ENCODE measurements at regions not wholly inside any gene's neighbourhood (a gene's known extent, or its start where the extent isn't known, plus 50 kb on each side); places are given as distances from the start of the nearest gene placed in this dataset.

GRCh38 chr4:123340381-123340701 is 56.3 kb upstream of the SPRY1 start:
- WGBS, 2 donors = 26 to 56% methylated on average over 5 to 7 of the region's 7 CpGs
- H3K27ac ChIP-seq = peak overlapping the region; percentile 76 to 88 (median 82)
- intact Hi-C loops (cut with DNase I) = no loop called here

GRCh38 chr4:123342498-123342897 is 54.1 kb upstream of the SPRY1 start:
- intact Hi-C loops (cut with DNase I) = no loop called here
- TF ChIP-seq CTCF (IDR thresholded peaks at IDR 0.05) (no peak), POLR2A (IDR thresholded peaks at IDR 0.05) (no peak)
- H3K27ac ChIP-seq = peak overlapping the region in 3 of 4 donors; percentile 62 to 84 (median 83)

More at GRCh38 chr4:123340381-123340701, 56.3 kb upstream of the SPRY1 start:
- Histone ChIP-seq H3K36me3 (no peaks in the 10 kb centered on the region), H3K9me3 (no peaks in the 10 kb centered on the region), H3K4me3 (no peak overlapping the region), H3K27me3 (no peaks in the 10 kb centered on the region), H3K4me1 (peaks cover 0 to 22% (median 11%) of the 10 kb centered on the region in 3 donors)
- TF ChIP-seq POLR2A (IDR thresholded peaks at IDR 0.05) (no peak), CTCF (IDR thresholded peaks at IDR 0.05) (no peak)
- DNase-seq = no peak

GRCh38 chr4:123343400-123344041 is 53.1 kb upstream of the SPRY1 start:
- peak overlapping the region in 3 of 4 donors; percentile 62 to 84 (median 83) for H3K27ac ChIP-seq
- 81 to 85% methylated on average over 13 of the region's 13 CpGs for WGBS, 2 donors
- no peak for DNase-seq

More at GRCh38 chr4:123342498-123342897, 54.1 kb upstream of the SPRY1 start:
- Histone ChIP-seq H3K4me3 (no peak overlapping the region), H3K9me3 (no peaks in the 10 kb centered on the region), H3K27me3 (no peaks in the 10 kb centered on the region), H3K36me3 (no peaks in the 10 kb centered on the region), H3K4me1 (peaks cover 0 to 22% (median 11%) of the 10 kb centered on the region in 3 donors)
- DNase-seq = no peak
- WGBS, 2 donors = 80 to 90% methylated on average over 2 of the region's 2 CpGs

GRCh38 chr4:123345137-123345934 is 51.3 kb upstream of the SPRY1 start:
- Histone ChIP-seq H3K4me1 (peaks cover 0 to 18% (median 3%) of the 10 kb centered on the region in 3 donors), H3K27ac (no peak overlapping the region), H3K9me3 (no peaks in the 10 kb centered on the region), H3K27me3 (no peaks in the 10 kb centered on the region), H3K36me3 (no peaks in the 10 kb centered on the region), H3K4me3 (no peak overlapping the region)
- no peak for DNase-seq
- TF ChIP-seq POLR2A (IDR thresholded peaks at IDR 0.05) = no peak
- TF ChIP-seq CTCF (IDR thresholded peaks at IDR 0.05) = no peak
- intact Hi-C loops (cut with DNase I) = no loop called here
- 66 to 68% methylated on average over 8 to 9 of the region's 9 CpGs for WGBS, 2 donors

More at GRCh38 chr4:123343400-123344041, 53.1 kb upstream of the SPRY1 start:
- TF ChIP-seq CTCF (IDR thresholded peaks at IDR 0.05) (no peak), POLR2A (IDR thresholded peaks at IDR 0.05) (no peak)
- Histone ChIP-seq H3K9me3 (no peaks in the 10 kb centered on the region), H3K4me3 (no peak overlapping the region), H3K4me1 (peaks cover 0 to 22% (median 11%) of the 10 kb centered on the region in 3 donors), H3K27me3 (no peaks in the 10 kb centered on the region), H3K36me3 (no peaks in the 10 kb centered on the region)
- intact Hi-C loops (cut with DNase I) = no loop called here

- no peak overlapping the region for H3K27ac ChIP-seq
- no peaks in the 10 kb centered on the region for H3K36me3 ChIP-seq
- no peaks in the 10 kb centered on the region for H3K9me3 ChIP-seq
- H3K4me3 ChIP-seq = peak overlapping the region in 1 of 4 donors; percentile 13
- H3K27me3 ChIP-seq = no peaks in the 10 kb centered on the region
- 68 to 76% methylated on average over 3 of the region's 3 CpGs for WGBS, 2 donors
- intact Hi-C loops (cut with DNase I) = no loop called here
- no peak for DNase-seq
- peaks cover 0 to 17% (median 3%) of the 10 kb centered on the region in 3 donors for H3K4me1 ChIP-seq
- no peak for TF ChIP-seq CTCF (IDR thresholded peaks at IDR 0.05)
Observed at GRCh38 chr4:123345935-123346300, 50.7 kb upstream of the SPRY1 start.
